ENCODE measurements at regions not wholly inside any gene's neighbourhood (a gene's known extent, or its start where the extent isn't known, plus 50 kb on each side); places are given as distances from the start of the nearest gene placed in this dataset.
"Not testable (repeated sequence)": the region's sequence is repeated elsewhere in the genome, so short reads cannot be mapped to it uniquely, and the experiment has no call there.

- no peaks in the 10 kb centered on the region for H3K36me3 ChIP-seq
- H3K4me1 ChIP-seq, result no peaks in the 10 kb centered on the region
- H3K27ac ChIP-seq, result no peak overlapping the region
- no peak for DNase-seq (ENCODE audit: extremely low spot score in 2 of 2)
- intact Hi-C loops (cut with DNase I), result no loop called here
- no peaks in the 10 kb centered on the region for H3K27me3 ChIP-seq
- H3K4me3 ChIP-seq, result no peak overlapping the region
- TF ChIP-seq POLR2AphosphoS5 (IDR thresholded peaks at IDR 0.05; ENCODE audit: insufficient read depth in 1 of 2, low read depth in 1 of 2), result no peak
- TF ChIP-seq CTCF (IDR thresholded peaks at IDR 0.05), result no peak
- no peak for TF ChIP-seq POLR2A (IDR thresholded peaks at IDR 0.05)
- no peaks in the 10 kb centered on the region for H3K9me3 ChIP-seq
Observed at GRCh38 chr3:137588871-137589270, 175.2 kb upstream of the SOX14 start.

- intact Hi-C loops (cut with DNase I), result not testable (repeated sequence)
Observed at GRCh38 chr3:137595415-137595814, 168.7 kb upstream of the SOX14 start.

DNA sequence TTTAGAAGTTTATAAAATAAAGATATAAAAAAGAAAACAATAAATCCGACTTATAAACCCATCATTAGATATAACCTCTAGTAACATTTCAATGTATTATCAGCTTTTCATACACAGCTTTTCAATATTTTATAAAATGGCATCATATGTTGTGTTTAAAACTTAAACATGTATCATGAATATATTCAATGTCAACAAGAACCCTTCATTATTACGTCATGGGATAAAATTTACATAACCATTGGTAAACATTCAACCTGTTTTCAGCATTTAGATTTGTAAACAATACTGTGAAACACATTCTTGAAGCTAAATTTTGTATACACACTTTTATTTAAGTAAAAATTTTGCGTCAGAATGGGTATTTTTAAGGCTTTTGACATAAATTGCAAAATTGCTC lies 153.4 kb upstream of the SOX14 start:
- intact Hi-C loops (cut with DNase I), result loop anchor here (2.0 kb wide), 1 partner anchor 30 kb away; no protein-coding TSS in a partner anchor
- Histone ChIP-seq H3K27me3 (no peaks in the 10 kb centered on the region), H3K4me1 (no peaks in the 10 kb centered on the region)

More at GRCh38 chr3:137595415-137595814, 168.7 kb upstream of the SOX14 start:
- not testable (repeated sequence) for DNase-seq (ENCODE audit: extremely low spot score in 2 of 2); H3K36me3 ChIP-seq; H3K27me3 ChIP-seq; H3K4me3 ChIP-seq; H3K9me3 ChIP-seq; H3K27ac ChIP-seq; H3K4me1 ChIP-seq

DNA sequence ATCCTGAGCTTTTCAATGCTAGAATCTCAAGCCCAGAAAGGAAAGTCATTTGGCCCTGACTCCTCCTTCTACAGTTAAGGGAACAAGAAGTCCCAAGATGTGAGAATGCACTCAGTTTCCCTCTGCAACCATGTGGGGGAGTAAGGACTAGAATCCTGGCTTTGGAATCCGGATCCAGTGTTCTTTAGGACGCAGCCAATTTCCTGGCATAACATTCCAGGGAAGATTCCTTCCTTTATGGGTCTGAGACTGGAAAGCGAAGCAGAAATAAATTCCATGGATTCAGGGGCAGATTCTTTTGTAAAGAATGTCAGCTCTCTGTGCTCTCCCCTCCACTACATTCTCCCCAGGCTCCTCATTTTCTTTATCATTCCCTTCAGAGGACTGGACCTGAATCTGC lies 151.8 kb upstream of the SOX14 start:
- Histone ChIP-seq H3K4me3 (no peak overlapping the region), H3K27me3 (no peaks in the 10 kb centered on the region), H3K36me3 (no peaks in the 10 kb centered on the region), H3K4me1 (no peaks in the 10 kb centered on the region), H3K9me3 (no peaks in the 10 kb centered on the region), H3K27ac (no peak overlapping the region)
- TF ChIP-seq POLR2A (IDR thresholded peaks at IDR 0.05) (no peak), CTCF (IDR thresholded peaks at IDR 0.05) (no peak), POLR2AphosphoS5 (IDR thresholded peaks at IDR 0.05; ENCODE audit: insufficient read depth in 1 of 2, low read depth in 1 of 2) (no peak)
- intact Hi-C loops (cut with DNase I), result no loop called here
- DNase-seq (ENCODE audit: extremely low spot score in 2 of 2), result no peak

More for the DNA sequence above, 153.4 kb upstream of the SOX14 start:
- no peaks in the 10 kb centered on the region for H3K9me3 ChIP-seq
- no peak overlapping the region for H3K27ac ChIP-seq
- DNase-seq (ENCODE audit: extremely low spot score in 2 of 2), result no peak
- H3K4me3 ChIP-seq, result no peak overlapping the region
- no peak for TF ChIP-seq POLR2AphosphoS5 (IDR thresholded peaks at IDR 0.05; ENCODE audit: insufficient read depth in 1 of 2, low read depth in 1 of 2)
- no peaks in the 10 kb centered on the region for H3K36me3 ChIP-seq

DNA sequence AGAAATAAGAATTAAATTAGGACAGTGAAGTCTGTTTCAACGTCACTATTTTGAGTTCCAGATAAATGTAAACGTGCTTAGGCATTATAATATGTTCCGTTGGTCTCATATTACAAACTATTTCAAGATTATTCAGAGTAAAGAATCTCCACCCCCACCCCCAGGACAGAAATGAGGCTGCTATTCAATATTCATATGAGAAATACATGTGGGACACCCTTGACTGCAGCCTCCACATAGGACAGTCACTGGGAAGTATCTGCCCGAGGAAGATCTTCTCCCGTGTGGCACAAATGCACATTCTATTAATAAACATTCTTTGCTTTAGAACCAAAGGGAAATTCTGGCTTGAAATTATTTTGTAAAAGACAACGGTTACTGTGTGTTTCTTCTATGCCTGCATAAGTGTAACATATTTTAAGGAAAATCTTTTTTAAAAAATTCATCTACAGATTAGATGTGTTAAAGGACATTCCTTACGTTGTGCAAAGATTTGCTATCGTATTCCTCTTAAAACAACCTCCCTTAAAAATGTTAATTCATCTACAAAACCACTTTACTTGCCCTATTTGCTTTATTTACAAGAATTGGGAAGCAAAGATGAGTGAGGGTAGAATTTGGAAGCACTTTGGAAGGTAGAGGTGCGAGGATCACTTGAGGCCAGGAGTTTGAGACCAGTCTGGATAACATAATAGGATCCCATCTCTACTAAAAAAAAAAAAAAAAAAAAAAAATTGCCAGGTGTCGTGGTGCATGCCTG lies 148.3 kb upstream of the SOX14 start:
- no peak overlapping the region for H3K27ac ChIP-seq
- H3K36me3 ChIP-seq, result no peaks in the 10 kb centered on the region
- no peaks in the 10 kb centered on the region for H3K9me3 ChIP-seq
- TF ChIP-seq POLR2AphosphoS5 (IDR thresholded peaks at IDR 0.05; ENCODE audit: insufficient read depth in 1 of 2, low read depth in 1 of 2), result no peak
- TF ChIP-seq POLR2A (IDR thresholded peaks at IDR 0.05), result no peak
- no peak for TF ChIP-seq CTCF (IDR thresholded peaks at IDR 0.05)
- H3K4me1 ChIP-seq, result no peaks in the 10 kb centered on the region
- H3K27me3 ChIP-seq, result no peaks in the 10 kb centered on the region
- no peak for DNase-seq (ENCODE audit: extremely low spot score in 2 of 2)
- no peak overlapping the region for H3K4me3 ChIP-seq
- intact Hi-C loops (cut with DNase I), result no loop called here

- Histone ChIP-seq H3K27ac (no peak overlapping the region), H3K9me3 (no peaks in the 10 kb centered on the region), H3K27me3 (no peaks in the 10 kb centered on the region), H3K4me3 (no peak overlapping the region), H3K4me1 (no peaks in the 10 kb centered on the region), H3K36me3 (no peaks in the 10 kb centered on the region)
- no peak for DNase-seq (ENCODE audit: extremely low spot score in 2 of 2)
- intact Hi-C loops (cut with DNase I), result no loop called here
- no peak for TF ChIP-seq POLR2A (IDR thresholded peaks at IDR 0.05)
- TF ChIP-seq CTCF (IDR thresholded peaks at IDR 0.05), result no peak
- no peak for TF ChIP-seq POLR2AphosphoS5 (IDR thresholded peaks at IDR 0.05; ENCODE audit: insufficient read depth in 1 of 2, low read depth in 1 of 2)
Observed at GRCh38 chr3:137641879-137642704, 122.0 kb upstream of the SOX14 start.
